NCI-H1092 (cell line): ENCODE measurements at regions not wholly inside any gene's neighbourhood (a gene's known extent, or its start where the extent isn't known, plus 50 kb on each side); places are given as distances from the start of the nearest gene placed in this dataset.

Experiments
- DNase-seq: peaks from one replicate; lab custom pipeline; 2025; lab: John Stamatoyannopoulos, UW

DNA sequence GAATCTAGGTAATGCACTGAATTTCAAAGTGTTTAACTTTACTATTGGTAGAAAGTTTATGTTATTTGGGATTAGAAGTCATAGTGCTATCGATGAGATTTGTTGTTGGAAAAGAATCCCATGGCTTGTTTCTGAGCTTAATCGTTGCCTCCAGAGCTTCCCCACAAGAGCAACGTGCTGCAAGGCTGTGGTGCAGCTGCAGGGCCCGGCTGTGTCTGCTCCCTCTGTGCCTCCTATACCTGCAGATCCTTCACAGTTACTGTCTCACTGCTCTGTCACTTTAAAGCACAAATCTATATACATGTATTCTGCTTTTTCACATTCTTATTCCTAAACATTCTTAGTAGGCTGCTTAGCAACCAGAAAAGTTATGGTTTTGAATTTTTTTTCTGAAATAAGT lies 826.6 kb upstream of the COBL start:
- no peak for DNase-seq

DNA sequence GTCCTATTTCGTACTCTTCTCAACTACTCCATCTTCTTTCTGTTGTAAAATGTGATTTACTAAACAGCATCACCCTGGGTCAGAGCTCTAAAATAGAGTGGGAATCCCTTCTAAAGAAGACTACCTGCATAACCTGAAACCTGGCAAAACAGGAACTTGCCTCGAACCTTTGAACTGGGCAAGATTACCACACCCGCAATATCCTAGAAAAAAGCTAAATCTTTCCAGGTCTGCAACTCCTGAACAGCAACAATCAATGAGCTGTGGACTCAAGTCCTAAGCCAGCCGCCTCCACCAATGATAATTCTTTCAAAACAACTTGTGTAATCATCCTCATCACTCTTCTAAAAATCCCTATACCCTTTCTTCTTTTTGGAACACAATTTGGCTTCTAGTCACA lies 824.2 kb upstream of the COBL start:
- no peak for DNase-seq

DNA sequence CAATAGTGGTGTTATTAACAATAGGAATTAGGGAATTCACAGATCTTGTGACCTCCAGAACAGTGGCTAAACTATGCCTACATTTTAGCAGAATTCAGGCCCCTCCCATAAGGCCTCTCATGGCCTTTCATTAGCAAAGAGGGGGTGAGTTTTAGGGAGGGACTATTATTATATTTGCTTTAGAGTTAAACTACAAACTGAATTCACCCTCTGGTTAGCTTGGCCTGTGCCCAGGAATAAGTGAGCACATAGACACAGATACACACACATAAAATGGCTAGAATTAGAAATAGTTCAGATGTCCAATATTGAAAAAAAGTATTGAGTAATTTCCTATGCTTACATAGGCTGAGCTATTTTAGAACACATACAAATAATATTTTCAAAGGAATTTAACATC lies 818.8 kb upstream of the COBL start:
- DNase-seq: no peak

DNA sequence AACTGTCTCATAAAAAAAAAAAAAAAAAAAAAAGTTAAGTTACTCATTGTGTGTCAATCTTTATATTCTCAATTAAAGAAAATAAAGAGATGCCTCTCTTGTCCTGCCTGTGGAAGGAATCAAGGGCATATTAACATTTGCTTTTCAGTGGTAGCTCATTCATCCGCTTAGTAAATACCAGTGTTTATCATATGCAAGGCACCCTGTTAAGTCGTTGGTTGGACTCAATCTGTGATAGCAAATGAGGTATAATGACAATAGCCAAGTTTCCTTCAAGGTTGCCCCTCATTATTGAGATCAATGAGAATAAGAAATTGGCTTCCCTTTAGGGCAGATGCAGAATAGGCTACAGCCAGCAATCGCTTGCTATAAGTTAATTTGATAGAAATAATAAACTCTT lies 812.7 kb upstream of the COBL start:
- DNase-seq: no peak

DNA sequence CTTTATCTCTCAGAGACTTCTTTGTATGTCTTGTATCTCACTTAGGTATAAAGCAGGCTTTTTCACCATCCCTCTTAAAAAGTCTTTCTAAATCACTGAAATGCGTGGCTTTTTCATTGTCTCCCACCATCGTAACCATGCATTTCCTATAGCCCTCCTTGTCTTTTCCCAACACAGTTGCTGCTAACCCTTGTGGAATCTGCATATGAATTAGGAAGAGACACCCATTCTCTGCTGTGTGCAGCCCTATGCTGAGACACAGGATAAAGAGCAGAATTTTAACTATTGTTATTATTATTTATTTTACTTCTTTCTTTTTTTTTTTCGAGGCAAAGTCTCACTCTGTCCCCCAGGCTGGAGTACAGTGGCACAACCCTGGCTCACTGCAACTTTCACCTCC lies 804.3 kb upstream of the COBL start:
- DNase-seq: no peak

DNA sequence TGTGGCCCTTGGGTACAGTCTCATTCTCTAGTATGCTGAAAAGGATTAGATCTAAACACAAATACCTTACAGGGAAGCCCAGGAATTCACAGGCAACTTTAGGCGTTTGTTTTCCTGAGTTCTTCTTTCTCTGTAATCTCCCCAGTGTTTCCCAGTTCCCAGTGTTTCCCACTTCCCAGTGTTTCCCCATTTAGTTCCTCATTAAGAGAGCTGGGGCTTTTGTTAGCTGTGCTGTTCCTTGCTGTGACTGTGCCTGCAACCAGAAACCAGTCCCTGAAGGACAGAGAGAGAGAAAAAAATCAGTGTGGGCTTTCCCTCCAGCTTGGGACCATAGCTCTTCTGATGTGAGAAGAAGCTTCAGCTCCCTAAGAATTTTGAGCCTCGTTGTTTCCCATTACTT lies 802.9 kb upstream of the COBL start:
- no peak for DNase-seq

DNA sequence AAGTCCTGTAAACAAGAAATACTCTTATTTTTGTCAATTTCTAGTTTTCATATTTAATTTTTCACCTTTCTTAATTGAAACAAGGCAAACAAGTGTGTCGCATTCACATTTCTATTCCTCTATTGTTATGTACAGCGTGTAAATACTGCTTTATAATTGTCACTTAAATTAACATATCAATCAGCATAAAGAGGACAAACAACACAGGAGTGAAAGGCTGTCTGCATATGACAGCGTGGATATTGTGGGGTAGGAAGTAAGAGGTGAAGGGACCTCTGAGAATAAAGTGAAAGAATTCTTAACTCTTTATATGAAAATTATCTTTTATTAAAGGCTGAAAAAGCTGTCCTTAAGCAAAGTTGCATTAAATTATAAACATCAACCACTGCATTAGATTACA lies 797.9 kb upstream of the COBL start:
- no peak for DNase-seq

DNA sequence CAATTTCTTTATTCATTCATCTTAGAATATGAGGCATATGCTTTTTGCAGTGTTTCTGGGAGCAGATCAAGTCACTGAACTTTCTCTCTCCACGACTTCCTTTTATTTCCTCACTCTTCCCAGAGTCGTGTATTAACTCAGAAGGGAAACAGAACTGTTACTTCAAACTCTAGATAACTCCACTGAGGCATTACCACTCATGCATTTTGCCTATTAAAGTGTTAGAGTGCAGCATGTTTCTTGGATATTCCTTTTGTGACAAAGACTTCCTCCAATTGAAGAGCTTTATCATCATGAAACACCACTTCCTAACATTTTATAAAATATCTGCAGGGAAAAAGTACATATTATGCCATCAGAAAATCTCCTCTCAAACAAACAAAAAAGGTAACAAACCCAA lies 797.4 kb upstream of the COBL start:
- DNase-seq: no peak

DNA sequence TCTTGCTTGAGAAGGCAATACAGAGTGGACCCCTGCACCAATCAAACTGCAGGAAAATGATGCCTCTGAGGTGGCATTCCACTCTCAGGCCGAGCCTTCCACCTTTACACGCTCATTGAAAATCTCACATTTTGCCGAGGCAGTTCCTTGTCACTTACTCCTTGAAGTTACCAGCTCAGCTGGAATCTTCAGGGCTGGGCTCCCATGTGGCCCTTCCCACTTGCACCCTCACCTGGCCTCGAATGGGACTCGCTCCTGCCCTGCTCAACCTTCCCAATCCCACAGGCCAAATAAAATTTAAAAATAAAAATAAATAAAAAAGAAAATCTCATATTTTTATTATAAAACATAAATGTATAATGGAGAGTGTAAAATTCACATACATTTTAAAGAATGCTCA lies 790.7 kb upstream of the COBL start:
- no peak for DNase-seq

DNA sequence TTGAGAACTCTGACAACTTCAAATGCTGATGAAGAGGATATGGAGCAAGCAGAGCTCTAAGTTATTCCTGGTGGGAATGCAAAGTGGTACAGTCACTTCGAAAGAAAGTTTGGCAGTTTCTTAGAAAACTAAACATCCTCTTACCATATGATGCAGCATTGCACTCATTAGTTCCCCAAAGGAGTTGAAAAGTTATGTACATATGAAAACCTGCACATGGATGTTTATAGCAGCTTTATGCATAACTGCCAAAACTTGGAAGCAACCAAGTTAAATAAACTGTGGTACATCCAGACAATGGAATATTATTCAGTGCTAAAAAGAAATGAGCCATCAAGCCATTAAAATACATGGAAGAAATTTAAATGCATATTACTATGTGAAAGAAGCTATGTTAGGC lies 779.3 kb upstream of the COBL start:
- no peak for DNase-seq

DNA sequence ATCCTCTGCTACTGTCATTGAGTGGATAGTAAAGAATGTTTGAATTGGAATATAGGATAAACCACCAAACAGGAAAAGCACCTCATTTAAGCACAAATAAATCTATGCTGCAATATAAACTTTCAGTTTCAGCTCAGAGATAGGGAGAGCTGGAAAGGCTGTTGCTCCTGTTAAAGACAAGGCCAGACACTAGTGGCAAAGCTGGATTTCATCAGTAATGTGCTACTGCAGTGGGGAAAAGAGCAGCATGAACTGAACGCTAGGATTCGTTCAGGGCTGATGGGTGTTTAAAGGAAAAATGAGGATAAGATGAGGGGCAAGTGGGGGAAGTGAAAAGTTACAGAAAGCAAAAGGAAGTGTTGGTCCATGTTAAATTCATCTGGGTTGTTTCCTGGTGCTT lies 775.4 kb upstream of the COBL start:
- no peak for DNase-seq

DNA sequence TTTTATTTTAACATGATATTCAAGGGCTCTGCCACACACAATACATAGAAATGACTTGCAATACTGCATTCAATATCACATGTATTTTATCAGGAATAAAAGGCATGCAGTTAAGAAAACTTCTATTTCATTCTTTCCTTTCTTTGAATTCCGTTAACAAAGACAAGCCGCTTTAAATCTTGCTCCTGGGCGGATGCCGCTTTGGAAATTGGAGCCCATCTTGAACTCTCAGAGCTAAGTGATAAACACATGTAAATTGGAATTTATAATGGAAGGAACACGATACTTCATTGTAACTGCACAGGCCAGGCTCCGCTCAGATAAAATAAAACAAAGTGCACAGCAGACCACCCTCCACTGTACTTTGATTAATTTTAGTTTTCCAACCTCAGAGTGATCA lies 774.5 kb upstream of the COBL start:
- DNase-seq: no peak

DNA sequence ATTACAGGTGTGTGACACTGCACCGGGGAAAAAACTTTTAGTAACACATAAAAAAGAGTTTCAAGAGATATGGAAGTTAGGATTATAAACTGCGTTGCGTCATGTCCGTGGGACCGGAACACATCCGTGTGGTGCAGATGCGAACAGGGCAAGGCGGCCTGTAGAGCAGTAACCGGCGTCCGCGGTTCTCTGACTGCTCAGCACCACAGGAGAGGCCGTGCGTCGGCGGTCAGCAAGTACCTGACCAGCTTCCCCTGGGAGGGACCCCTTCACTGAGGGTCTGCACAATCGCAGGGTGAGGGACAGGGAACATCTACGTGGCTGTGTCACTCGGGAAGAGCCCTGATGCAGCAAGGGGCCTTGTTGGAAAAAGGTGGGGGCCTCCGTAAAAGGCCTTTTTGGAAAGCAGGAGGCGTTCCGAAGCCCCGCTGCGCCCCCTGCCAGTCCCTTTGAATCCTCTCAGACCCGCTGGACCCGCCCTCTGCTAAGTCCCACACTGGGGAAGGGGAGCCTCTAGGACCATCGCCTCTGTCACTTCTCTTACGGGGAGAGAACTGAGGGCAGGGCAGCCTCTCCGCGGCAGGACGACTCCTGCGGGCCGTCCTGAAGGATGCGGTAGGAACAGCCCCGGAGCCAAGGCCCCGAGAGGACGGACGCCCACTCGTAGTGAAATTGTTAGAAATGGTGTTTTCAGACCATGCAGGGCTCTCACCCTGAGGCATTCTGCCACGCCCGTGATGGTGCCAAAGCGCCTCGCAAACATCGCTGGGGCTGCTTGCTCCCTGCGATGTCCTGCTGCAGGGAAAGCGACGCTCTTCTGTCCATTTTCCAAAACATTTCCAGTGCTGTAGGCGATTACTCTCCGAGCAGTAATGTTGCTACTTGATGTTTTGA lies 771.6 kb upstream of the COBL start:
- no peak for DNase-seq

DNA sequence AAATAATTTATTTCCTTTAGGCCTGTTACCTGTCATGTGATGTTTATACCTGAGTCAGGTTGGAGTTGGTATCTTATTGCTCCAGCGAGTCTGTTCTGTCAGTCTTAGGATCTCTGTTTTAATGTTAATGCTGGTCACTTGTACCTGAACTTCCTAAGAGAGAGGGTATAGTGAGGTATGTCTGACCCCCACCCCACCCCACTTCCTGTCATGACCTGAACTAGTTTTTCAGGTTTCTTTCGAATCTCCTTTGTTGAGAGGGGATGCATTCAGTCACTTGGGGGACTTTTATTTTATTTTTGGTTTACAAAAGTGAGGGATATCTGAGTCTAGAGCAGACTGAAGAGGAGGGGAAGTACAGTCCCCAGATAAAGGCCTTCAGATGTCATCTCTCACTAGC lies 769.0 kb upstream of the COBL start:
- DNase-seq: no peak

DNA sequence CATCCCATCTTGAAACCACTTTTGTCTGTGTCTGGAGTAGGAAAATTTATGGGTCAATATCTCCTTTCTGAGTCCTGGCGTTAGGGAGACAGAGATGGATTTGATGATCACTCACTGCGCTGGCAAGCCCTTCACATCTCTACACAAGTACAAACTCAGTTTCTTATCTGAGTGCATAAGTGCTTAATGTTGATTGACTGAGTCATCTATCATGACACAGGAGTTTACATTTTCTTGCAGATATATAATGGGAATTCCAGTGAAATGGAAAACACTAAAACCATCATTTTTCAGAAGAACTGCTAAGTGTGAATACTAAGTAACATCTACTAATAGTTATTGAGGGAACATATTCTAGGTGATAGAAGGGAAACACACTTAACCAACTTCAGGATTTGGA lies 763.9 kb upstream of the COBL start:
- DNase-seq: no peak

DNA sequence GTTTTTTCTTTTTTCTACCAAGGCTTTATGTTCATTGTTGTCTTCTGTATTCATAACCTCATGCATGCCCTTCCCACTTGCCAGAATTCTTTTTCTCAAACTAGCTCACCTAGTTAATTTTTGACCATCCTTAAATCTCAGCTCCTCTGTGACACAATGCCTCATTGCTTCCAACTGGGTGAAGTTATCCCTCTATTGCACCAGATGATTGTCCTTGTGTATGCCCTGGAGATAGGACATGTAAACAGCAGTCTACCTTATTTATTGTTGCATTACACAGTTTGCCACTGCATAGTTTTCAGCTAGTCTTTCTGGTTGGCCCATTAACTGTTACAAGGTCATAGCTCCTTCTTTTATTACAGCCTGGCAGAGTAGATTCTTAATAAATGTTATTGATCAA lies 763.1 kb upstream of the COBL start:
- no peak for DNase-seq

DNA sequence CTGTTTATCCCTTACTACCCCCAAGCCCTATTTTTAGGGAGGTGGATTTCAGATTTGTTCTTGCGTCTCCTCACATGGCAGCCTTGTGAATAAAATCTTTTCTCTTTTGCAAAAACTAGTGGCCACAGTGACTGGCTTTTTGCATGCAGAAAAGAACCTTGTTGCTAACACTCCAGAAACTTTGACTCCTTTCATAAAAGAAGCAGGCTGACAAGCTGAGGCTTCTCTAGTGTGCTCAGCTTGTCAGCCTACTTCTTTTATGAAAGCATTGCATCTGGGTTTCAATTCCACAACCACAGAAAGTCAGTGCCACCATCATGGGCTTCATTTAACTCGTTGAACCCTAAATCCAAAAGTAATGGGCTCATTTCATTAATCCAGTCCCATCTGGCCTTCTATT lies 761.0 kb upstream of the COBL start:
- DNase-seq: no peak

DNA sequence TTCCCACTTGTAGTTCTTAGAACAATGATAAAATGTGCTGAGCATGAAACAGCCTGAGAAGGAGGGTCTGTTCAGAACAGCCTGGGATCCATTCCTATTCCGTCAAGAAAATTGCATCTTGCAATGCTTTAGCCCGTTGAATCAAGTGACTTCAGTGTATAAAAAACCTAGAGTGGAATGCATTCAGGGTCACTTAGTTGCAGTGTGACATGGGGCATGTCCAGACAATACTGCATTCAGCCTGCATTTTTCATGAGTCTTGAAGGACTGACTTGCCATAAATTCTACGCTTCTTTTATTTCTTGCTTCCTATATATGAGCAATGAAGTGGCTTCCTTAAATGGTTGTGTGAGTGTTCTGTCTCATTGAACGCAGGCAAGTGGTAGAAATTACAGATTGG lies 758.3 kb upstream of the COBL start:
- no peak for DNase-seq

DNA sequence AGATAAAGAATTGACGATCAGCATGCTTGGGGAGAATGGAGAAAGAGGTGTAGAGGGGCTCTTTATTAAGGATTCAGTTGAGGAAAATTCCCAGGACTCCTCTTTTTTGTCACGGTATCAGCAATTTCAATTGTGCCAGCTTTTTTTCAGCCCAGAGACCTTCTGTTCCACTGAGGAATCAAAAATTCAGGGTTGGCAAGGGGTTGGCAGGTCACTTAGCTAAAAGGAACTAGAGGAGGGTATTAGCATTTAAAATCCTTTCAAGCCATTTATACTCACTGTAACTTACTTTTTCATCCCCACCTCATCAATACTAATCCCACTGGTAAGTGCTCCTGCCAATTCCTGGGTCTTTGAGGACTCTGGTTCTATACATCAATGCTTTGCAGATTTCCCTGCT lies 757.5 kb upstream of the COBL start:
- no peak for DNase-seq

DNA sequence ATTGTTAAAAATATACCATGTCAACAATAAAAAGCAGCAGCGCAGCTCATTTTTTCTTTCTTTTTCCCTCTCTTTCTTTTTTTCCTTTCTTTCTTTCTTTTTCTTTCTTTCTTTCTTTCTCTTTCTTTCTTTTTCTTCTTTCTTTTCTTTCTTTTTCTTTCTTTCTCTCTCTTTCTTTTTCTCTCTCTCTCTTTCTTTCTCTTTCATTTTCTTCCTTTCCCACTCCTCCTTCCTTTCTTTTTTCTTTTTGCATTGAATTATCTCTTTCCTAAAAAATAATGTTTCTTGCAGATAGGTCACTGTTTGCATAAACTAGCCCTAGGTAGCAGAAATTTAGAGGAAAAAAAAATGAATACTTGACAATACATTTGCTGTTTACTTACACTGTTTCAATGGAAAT lies 755.1 kb upstream of the COBL start:
- no peak for DNase-seq

DNA sequence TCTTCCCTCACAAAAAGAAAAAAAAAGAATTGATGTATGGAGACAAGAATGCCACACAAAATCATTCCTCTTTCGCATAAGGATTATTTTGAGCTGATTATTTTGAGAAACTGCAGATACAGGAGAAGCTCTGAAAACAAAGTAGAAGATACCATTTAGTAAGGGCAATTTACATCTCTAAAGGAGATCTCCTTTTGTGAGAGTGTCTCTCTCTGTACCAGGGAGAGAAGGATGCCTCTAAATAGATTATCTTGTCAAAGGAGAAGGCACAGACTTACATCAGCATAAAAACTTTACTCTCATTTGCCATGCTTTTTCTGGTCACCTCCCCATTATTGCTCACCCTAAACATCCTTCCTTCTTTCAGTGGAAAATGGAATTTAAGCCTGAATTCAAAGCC lies 747.9 kb upstream of the COBL start:
- no peak for DNase-seq

DNA sequence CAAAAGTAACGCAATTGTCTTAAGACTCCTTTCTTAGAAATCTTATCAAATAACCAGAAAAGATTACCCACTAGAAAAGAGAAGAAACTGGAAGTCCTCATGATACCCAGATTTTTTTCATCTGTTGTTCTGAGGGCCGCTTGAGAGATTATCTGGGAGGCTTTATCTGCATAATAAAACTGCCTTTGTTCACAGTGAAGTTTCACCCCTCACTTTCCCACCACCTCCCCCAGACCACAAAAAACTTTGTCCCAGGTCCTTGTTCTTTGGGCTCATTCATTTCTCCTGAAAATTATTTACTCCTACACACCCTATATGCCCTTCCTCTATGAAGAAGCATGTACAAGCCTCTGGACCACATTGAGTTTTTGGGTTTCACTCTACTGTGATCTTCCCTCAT lies 745.1 kb upstream of the COBL start:
- DNase-seq: no peak

DNA sequence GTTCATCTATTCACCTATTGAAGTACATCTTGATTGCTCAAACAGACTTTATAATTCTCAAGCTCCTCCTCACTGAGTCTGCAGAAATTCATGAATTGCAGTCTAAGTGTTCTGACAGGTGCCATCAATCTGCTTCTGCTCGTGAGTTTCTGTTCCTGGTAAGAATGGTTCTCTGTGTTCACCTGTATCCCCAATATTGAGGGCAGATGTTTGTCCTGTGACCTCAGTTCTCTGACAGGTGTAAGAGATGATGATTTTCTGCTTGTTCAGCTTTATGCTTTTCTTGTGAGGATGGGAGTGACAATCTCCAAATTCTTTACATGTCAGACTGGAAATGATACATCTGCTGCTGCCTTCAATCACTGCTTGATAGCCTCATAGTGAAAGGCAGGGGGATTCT lies 736.9 kb upstream of the COBL start:
- DNase-seq: no peak

DNA sequence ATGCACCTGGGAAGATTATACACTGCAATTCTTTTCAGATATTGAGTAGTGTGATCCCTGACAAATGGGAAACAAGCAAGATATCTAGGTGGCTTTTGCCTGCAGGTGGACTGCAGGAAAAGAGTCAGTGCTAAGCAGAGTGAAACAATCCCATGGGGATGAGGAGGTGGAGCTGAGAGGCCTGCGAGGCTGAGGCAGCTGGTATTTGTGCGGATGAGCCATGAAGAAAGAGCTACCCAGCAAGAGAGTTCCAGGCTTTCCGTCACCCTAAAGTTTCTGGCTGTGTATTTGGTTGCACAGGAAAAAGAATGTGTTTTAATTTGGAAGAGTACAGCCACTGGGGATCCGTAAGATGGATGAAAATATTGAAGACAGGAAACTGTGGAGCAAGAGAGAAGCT lies 714.1 kb upstream of the COBL start:
- no peak for DNase-seq

DNA sequence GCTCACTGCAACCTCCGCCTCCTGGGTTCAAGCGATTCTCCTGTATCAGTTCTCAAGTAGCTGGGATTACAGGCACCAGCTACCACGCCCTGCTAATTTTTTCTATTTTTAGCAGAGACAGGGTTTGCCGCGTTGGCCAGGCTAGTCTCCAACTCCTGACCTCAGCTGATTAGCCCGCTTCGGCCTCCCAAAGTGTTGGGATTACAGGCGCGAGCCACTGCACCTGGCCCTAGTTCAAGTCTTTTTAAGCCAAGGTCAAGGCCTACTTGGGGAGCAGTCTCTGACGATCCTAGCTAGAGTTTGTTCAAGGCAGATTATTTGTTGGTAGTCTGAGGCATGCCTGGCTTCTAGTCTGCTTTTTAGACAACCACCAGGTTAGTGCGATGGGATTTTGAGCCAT lies 709.5 kb upstream of the COBL start:
- DNase-seq: no peak
